Stimulated activated CD8-positive, alpha-beta memory T cell treated with anti-CD3 and anti-CD28 coated beads, Interleukin-12 subunit alpha, Interleukin-12 subunit beta, amount 100 ng/mL, for 1 hour (primary cell): ENCODE measurements at regions not wholly inside any gene's neighbourhood (a gene's known extent, or its start where the extent isn't known, plus 50 kb on each side); places are given as distances from the start of the nearest gene placed in this dataset.

Source experiments
- DNase-seq: peaks from one replicate; pipeline ENCODE4 v3.0.0-alpha.2; 2020; ENCODE audit warnings: low read depth

- DNase-seq = no peak
These were observed 590.7 kb downstream of the BCOR start for GRCh38 chrX:39507034-39507433.

GRCh38 chrX:39507617-39508299, 590.0 kb downstream of the BCOR start:
- DNase-seq = no peak

GRCh38 chrX:39508300-39508692, 589.5 kb downstream of the BCOR start:
- no peak for DNase-seq

GRCh38 chrX:39509157-39509556, 588.6 kb downstream of the BCOR start:
- DNase-seq = no peak

- DNase-seq = no peak
These were observed 583.9 kb downstream of the BCOR start for GRCh38 chrX:39513836-39514235.

- no peak for DNase-seq
These were observed 583.0 kb downstream of the BCOR start for GRCh38 chrX:39514801-39515200.

- no peak for DNase-seq
These were observed 581.3 kb downstream of the BCOR start for GRCh38 chrX:39516427-39516841.

GRCh38 chrX:39518476-39519029, 579.2 kb downstream of the BCOR start:
- no peak for DNase-seq

- DNase-seq = no peak
These were observed 578.7 kb downstream of the BCOR start for GRCh38 chrX:39519030-39519488.

- DNase-seq = no peak
These were observed 578.0 kb downstream of the BCOR start for GRCh38 chrX:39519566-39520301.

- DNase-seq = no peak
These were observed 572.0 kb downstream of the BCOR start for GRCh38 chrX:39525758-39526157.

GRCh38 chrX:39527025-39527424, 570.7 kb downstream of the BCOR start:
- DNase-seq = no peak

- no peak for DNase-seq
These were observed 569.4 kb downstream of the BCOR start for GRCh38 chrX:39528161-39528916.

GRCh38 chrX:39532761-39533160, 565.0 kb downstream of the BCOR start:
- DNase-seq = no peak

- DNase-seq = no peak
These were observed 562.8 kb downstream of the BCOR start for GRCh38 chrX:39534949-39535348.

GRCh38 chrX:39536211-39536610, 561.5 kb downstream of the BCOR start:
- no peak for DNase-seq

- DNase-seq = no peak
These were observed 555.9 kb downstream of the BCOR start for GRCh38 chrX:39541881-39542280.

- DNase-seq = no peak
These were observed 555.4 kb downstream of the BCOR start for GRCh38 chrX:39542316-39542715.

- no peak for DNase-seq
These were observed 546.9 kb downstream of the BCOR start for GRCh38 chrX:39550795-39551361.

- no peak for DNase-seq
These were observed 546.0 kb downstream of the BCOR start for GRCh38 chrX:39551762-39552161.

- DNase-seq = no peak
These were observed 542.3 kb downstream of the BCOR start for GRCh38 chrX:39555431-39555830.

GRCh38 chrX:39556056-39556455, 541.7 kb downstream of the BCOR start:
- DNase-seq = no peak
